ENCODE measurements at regions not wholly inside any gene's neighbourhood (a gene's known extent, or its start where the extent isn't known, plus 50 kb on each side); places are given as distances from the start of the nearest gene placed in this dataset.
A peak's percentile ranks its signal among the peaks of the same experiment; 100 is the strongest.

- TF ChIP-seq TIGD3 (CRISPR knock-in tag; IDR thresholded peaks at IDR 0.05; ENCODE audit: borderline replicate concordance) (no peak), MAFK (conservative IDR thresholded peaks at IDR 0.05 in 1 of 2, IDR thresholded peaks at IDR 0.05 in 1 of 2; ENCODE audit: low read length in 2 of 2) (no peak), JDP2 (CRISPR knock-in tag; IDR thresholded peaks at IDR 0.05; ENCODE audit: borderline replicate concordance) (no peak), FLYWCH1 (CRISPR knock-in tag; IDR thresholded peaks at IDR 0.05) (no peak), BRD4 (CRISPR knock-in tag; IDR thresholded peaks at IDR 0.05) (no peak), HMGXB4 (CRISPR knock-in tag; IDR thresholded peaks at IDR 0.05; ENCODE audit: borderline replicate concordance in 1 of 2, low read depth in 1 of 2) (peak; percentile 49 to 61; a peak in 3 of 4 replicates), ZBTB21 (CRISPR knock-in tag; IDR thresholded peaks at IDR 0.05) (no peak), GTF3A (CRISPR knock-in tag; conservative IDR thresholded peaks at IDR 0.05) (no peak), PRMT3 (CRISPR knock-in tag; IDR thresholded peaks at IDR 0.05; ENCODE audit: borderline replicate concordance, low read depth) (no peak), ZBTB7B (CRISPR knock-in tag; IDR thresholded peaks at IDR 0.05) (no peak), SP2 (CRISPR knock-in tag; IDR thresholded peaks at IDR 0.05) (no peak), PAWR (CRISPR knock-in tag; IDR thresholded peaks at IDR 0.05; ENCODE audit: borderline replicate concordance) (no peak), HOXA3 (CRISPR knock-in tag; IDR thresholded peaks at IDR 0.05) (no peak), SAP130 (CRISPR knock-in tag; IDR thresholded peaks at IDR 0.05; ENCODE audit: low read depth) (peak; percentile 36; the same call in 1 of the 2 replicates), GABPB1 (CRISPR knock-in tag; IDR thresholded peaks at IDR 0.05) (peak; percentile 11), CSRNP1 (CRISPR knock-in tag; IDR thresholded peaks at IDR 0.05) (peak; percentile 47; the same call in 1 of the 2 replicates), ZFX (CRISPR knock-in tag; IDR thresholded peaks at IDR 0.05; ENCODE audit: low read depth) (peak; percentile 60), FOXO4 (CRISPR knock-in tag; conservative IDR thresholded peaks at IDR 0.05) (no peak), ZBTB7A (CRISPR knock-in tag; IDR thresholded peaks at IDR 0.05) (peak; percentile 73; the same call in 1 of the 2 replicates), CEBPG (CRISPR knock-in tag; IDR thresholded peaks at IDR 0.05) (no peak), ONECUT2 (CRISPR knock-in tag; IDR thresholded peaks at IDR 0.05) (no peak), CC2D1A (CRISPR knock-in tag; IDR thresholded peaks at IDR 0.05) (no peak), MXD1 (CRISPR knock-in tag; IDR thresholded peaks at IDR 0.05) (peak; percentile 61; the same call in 1 of the 2 replicates), EP300 (IDR thresholded peaks at IDR 0.05; ENCODE audit: low read depth in 2 of 2, low read length in 2 of 2) (no peak), EP300 (CRISPR knock-in tag; IDR thresholded peaks at IDR 0.05; ENCODE audit: borderline replicate concordance) (no peak)
Observed at GRCh38 chr16:85491058-85491771, 121.9 kb upstream of the GSE1 start (continued).
